Loucy (cell line): ENCODE measurements at regions not wholly inside any gene's neighbourhood (a gene's known extent, or its start where the extent isn't known, plus 50 kb on each side); places are given as distances from the start of the nearest gene placed in this dataset.

ENCODE experiments used
- H2AFZ ChIP-seq: fragments of 200-600 bp; sonication (generic); 2 replicates; pipeline ENCODE4 v1.6.0; 2016; ENCODE audit warnings: antibody characterized with exemption, mild to moderate bottlenecking, low read length, moderate library complexity
- H3F3A ChIP-seq: fragments of 200-600 bp; 2 replicates; pipeline ENCODE4 v1.6.0; 2016; ENCODE audit warnings: antibody characterized with exemption, low read depth, mild to moderate bottlenecking
- H3K27me3 ChIP-seq: fragments of 200-600 bp; sonication (generic); 2 replicates; pipeline ENCODE4 v1.6.1; 2014; ENCODE audit warnings: low read length, mild to moderate bottlenecking; ENCODE audit not compliant: insufficient read depth, poor library complexity, severe bottlenecking
- H3K36me3 ChIP-seq: fragments of 200-600 bp; sonication (generic); 2 replicates; pipeline ENCODE4 v1.6.1; 2016; ENCODE audit warnings: low read length; ENCODE audit not compliant: insufficient read depth
- H3K4me1 ChIP-seq: fragments of 200-600 bp; sonication (generic); 2 replicates; pipeline ENCODE4 v1.5.1; 2014; ENCODE audit warnings: low read length, mild to moderate bottlenecking; ENCODE audit not compliant: insufficient read depth, poor library complexity, severe bottlenecking
- H3K4me2 ChIP-seq: fragments of 200-600 bp; sonication (generic); 2 replicates; pipeline ENCODE4 v1.6.0; 2014; ENCODE audit warnings: antibody characterized with exemption, low read length, low read depth, mild to moderate bottlenecking; ENCODE audit not compliant: poor library complexity, severe bottlenecking
- H3K4me3 ChIP-seq: fragments of 200-600 bp; sonication (generic); 2 replicates; pipeline ENCODE4 v1.5.1; 2014; ENCODE audit warnings: low read length, mild to moderate bottlenecking, mixed read lengths; ENCODE audit not compliant: poor library complexity, severe bottlenecking
- H3K79me2 ChIP-seq: fragments of 200-600 bp; sonication (generic); 2 replicates; pipeline ENCODE4 v1.6.1; 2014; ENCODE audit warnings: low read length; ENCODE audit not compliant: insufficient read depth
- H3K9ac ChIP-seq: fragments of 200-600 bp; sonication (generic); 2 replicates; pipeline ENCODE4 v1.6.0; 2014; ENCODE audit warnings: mild to moderate bottlenecking, low read depth, low read length, moderate library complexity; ENCODE audit not compliant: poor library complexity, severe bottlenecking
- H3K9me2 ChIP-seq: fragments of 200-600 bp; sonication (generic); replicated peaks from 2 replicates; pipeline ENCODE4 v1.6.1; 2016; ENCODE audit warnings: low read depth, low read length, mixed read lengths
- H3K9me3 ChIP-seq: fragments of 200-600 bp; sonication (generic); 2 replicates; pipeline ENCODE4 v1.6.1; 2014; ENCODE audit warnings: mild to moderate bottlenecking, antibody characterized with exemption, low read length, low read depth; ENCODE audit not compliant: insufficient read depth
- H4K20me1 ChIP-seq: fragments of 200-600 bp; sonication (generic); 2 replicates; pipeline ENCODE4 v1.6.0; 2014; ENCODE audit warnings: antibody characterized with exemption, low read length, mild to moderate bottlenecking; ENCODE audit not compliant: insufficient read depth, poor library complexity, severe bottlenecking
- EZH2phosphoT487 ChIP-seq: fragments of 200-600 bp; IDR thresholded peaks from 2 replicates; pipeline ENCODE4 v1.6.1; 2018; ENCODE audit warnings: antibody characterized with exemption, mild to moderate bottlenecking, moderate library complexity, borderline replicate concordance
- TF ChIP-seq, protein P1 (sequence below): fragments of 200-600 bp; sonication (generic); conservative IDR thresholded peaks from 2 replicates; pipeline ENCODE4 v1.5.1; 2014; ENCODE audit warnings: mild to moderate bottlenecking, antibody characterized with exemption, low read length

DNA sequence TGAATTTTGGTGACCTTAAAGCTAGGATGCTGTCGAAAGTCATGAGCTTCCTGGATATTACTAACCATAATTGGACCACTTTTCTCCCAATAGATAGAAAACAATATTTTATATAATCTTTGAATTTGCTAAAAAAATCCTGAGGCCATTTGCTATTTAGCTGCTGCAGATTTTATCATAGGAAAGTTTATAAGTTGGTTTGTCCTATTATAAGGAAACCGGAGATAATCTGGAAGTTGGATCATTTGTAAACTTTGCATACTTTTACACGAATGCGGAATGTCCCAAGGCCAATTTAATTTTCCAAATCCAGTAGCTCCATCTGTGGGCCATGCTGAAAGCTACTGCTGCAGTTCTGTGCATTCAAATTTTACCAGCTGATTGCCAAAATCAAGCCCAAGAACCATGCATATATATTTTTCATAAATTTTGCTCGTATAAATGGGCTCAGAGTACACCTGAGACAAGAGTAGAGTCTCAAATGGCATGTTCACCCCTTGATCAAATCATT lies 378.3 kb downstream of the FAM181B start:
- no peaks in the 10 kb centered on the region for H3K79me2 ChIP-seq
- TF ChIP-seq, protein P1, sequence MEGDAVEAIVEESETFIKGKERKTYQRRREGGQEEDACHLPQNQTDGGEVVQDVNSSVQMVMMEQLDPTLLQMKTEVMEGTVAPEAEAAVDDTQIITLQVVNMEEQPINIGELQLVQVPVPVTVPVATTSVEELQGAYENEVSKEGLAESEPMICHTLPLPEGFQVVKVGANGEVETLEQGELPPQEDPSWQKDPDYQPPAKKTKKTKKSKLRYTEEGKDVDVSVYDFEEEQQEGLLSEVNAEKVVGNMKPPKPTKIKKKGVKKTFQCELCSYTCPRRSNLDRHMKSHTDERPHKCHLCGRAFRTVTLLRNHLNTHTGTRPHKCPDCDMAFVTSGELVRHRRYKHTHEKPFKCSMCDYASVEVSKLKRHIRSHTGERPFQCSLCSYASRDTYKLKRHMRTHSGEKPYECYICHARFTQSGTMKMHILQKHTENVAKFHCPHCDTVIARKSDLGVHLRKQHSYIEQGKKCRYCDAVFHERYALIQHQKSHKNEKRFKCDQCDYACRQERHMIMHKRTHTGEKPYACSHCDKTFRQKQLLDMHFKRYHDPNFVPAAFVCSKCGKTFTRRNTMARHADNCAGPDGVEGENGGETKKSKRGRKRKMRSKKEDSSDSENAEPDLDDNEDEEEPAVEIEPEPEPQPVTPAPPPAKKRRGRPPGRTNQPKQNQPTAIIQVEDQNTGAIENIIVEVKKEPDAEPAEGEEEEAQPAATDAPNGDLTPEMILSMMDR: no peak
- no peak for TF ChIP-seq EZH2phosphoT487
- H3K9ac ChIP-seq: no peak overlapping the region
- no peak overlapping the region for H3K4me2 ChIP-seq
- no peak overlapping the region for H3K4me3 ChIP-seq
- no peaks in the 10 kb centered on the region for H4K20me1 ChIP-seq
- no peaks in the 10 kb centered on the region for H3K27me3 ChIP-seq
- no peaks in the 10 kb centered on the region for H3K36me3 ChIP-seq
- H3K9me2 ChIP-seq: no peaks in the 10 kb centered on the region
- no peaks in the 10 kb centered on the region for H3F3A ChIP-seq
- no peaks in the 10 kb centered on the region for H3K9me3 ChIP-seq
- no peak overlapping the region for H2AFZ ChIP-seq
- no peaks in the 10 kb centered on the region for H3K4me1 ChIP-seq

DNA sequence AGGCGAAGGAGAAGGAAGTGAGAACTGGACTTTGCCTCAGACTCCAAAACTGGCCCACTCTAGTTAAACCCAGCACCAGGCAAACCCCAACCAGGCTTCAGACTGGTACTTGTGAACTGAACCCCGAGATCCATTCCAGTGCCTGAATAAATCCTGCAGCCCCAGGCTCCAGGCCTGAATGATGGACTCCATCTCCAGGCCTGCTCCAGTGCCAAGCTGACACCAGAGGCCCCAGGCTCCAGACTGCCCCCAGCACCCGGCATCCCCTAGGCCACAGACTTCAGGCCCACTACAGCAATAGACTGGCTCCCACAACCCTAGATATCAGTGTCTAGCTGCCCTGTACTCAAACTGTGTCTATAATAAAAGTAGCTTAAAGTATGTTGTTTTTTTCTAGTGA lies 406.8 kb downstream of the FAM181B start:
- H3K4me1 ChIP-seq: no peaks in the 10 kb centered on the region

DNA sequence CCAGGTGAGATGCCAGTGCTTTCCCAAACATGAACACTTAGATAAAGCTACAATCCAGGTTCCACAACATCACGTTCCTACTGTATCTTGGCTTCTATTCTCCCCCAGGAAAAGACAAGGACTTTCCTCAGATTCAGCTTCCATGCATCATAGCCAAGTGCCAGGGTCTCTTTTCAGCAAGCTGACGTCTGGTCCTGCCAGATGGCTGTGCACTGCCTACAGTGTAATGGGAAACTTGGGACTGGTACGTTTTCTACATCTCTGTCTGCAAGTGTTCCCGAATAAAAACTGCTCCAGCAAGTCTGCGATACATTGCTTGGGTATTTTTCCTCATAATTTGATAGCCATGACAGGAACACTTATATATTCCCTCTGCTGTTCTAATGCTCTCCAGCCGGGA lies 412.5 kb downstream of the FAM181B start:
- Histone ChIP-seq H3K79me2 (no peaks in the 10 kb centered on the region), H3K4me3 (no peak overlapping the region), H3K9me2 (no peaks in the 10 kb centered on the region), H3K36me3 (no peaks in the 10 kb centered on the region), H2AFZ (no peak overlapping the region), H3K9me3 (no peaks in the 10 kb centered on the region), H4K20me1 (no peaks in the 10 kb centered on the region), H3K27me3 (no peaks in the 10 kb centered on the region), H3K4me1 (no peaks in the 10 kb centered on the region), H3K9ac (no peak overlapping the region), H3F3A (no peaks in the 10 kb centered on the region), H3K4me2 (no peak overlapping the region)
- TF ChIP-seq EZH2phosphoT487: no peak
- TF ChIP-seq, protein P1: no peak

More for the DNA sequence above, 406.8 kb downstream of the FAM181B start:
- Histone ChIP-seq H4K20me1 (no peaks in the 10 kb centered on the region), H3K4me3 (no peak overlapping the region), H2AFZ (no peak overlapping the region), H3K79me2 (no peaks in the 10 kb centered on the region), H3F3A (no peaks in the 10 kb centered on the region), H3K36me3 (no peaks in the 10 kb centered on the region), H3K4me2 (no peak overlapping the region), H3K9me3 (no peaks in the 10 kb centered on the region), H3K27me3 (no peaks in the 10 kb centered on the region), H3K9me2 (no peaks in the 10 kb centered on the region), H3K9ac (no peak overlapping the region)
- TF ChIP-seq EZH2phosphoT487: no peak
- TF ChIP-seq, protein P1: no peak
